GM12865 (cell line): ENCODE measurements at regions not wholly inside any gene's neighbourhood (a gene's known extent, or its start where the extent isn't known, plus 50 kb on each side); places are given as distances from the start of the nearest gene placed in this dataset.

Experiments
- DNase-seq: peaks from one replicate; pipeline ENCODE4 v3.0.0; 2010; ENCODE audit warnings: low read depth
- H3K4me3 ChIP-seq: 2 replicates; pipeline ENCODE4 v1.5.1; 2011; ENCODE audit warnings: mild to moderate bottlenecking, low read depth, low read length, control low read depth
- TF ChIP-seq, protein P1 (sequence below): IDR thresholded peaks from 2 replicates; pipeline ENCODE4 v1.5.1; 2011; ENCODE audit warnings: low read length, control low read depth, low read depth, inconsistent platforms; ENCODE audit not compliant: insufficient read depth; ENCODE audit errors: missing control alignments

DNA sequence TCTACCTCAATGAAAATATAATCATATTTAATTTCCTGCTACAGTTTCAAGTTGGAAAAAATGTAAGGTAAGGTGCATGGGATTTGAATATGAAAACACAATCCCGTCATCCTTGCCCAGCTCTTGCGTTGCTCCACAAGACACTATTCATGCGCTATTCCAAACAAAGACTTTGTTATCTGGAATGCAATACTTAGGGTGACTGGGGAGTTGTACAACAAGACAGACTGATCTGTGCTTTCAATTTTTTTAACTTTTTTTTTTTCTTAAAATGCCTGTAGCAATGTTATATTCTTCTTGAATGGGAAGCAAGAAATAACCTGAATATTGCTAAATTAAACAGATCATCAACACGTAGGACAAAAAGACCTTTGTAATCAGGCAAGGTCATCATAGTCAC is 1077.2 kb downstream of the TTLL7 start:
- no peak overlapping the region for H3K4me3 ChIP-seq

DNA sequence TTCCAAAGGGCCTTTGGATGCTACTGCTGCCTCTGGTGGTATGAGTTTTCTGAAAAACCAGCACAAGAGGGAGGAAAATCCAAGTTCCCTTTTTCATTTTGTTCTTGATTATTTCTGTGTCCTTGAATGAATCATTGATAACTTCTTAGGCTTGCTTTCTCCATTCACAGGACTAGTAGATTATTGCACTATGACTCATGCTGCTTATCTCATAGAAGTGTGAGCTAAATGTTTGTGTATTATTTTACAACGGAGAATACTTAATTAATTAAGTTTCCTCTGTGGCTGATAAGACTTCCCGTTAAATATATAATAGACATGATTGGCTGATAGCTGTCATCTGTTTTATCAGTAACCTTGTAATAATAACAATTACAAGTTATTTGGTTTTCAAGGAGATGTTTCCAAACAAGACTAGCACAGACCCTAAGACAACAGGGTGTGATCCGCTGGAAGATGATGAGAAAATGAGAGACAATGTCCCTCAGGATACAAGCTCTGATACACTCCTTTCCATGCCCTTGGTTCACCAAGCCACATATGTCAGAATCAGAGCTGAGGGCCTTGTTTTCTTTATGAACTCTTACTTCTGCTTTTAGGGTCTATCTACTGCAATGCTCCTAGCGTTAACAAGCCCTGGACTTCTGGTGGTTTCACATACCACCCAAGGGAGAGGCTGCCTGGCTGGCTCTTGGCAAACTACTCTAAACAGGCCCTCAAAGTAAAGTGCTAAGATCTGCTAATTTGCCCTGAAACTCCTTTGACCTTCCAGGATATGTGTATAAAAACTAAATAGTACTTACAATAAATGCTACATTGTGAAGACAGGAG is 1078.3 kb downstream of the TTLL7 start:
- DNase-seq = no peak
- no peak overlapping the region for H3K4me3 ChIP-seq
- TF ChIP-seq, protein P1, sequence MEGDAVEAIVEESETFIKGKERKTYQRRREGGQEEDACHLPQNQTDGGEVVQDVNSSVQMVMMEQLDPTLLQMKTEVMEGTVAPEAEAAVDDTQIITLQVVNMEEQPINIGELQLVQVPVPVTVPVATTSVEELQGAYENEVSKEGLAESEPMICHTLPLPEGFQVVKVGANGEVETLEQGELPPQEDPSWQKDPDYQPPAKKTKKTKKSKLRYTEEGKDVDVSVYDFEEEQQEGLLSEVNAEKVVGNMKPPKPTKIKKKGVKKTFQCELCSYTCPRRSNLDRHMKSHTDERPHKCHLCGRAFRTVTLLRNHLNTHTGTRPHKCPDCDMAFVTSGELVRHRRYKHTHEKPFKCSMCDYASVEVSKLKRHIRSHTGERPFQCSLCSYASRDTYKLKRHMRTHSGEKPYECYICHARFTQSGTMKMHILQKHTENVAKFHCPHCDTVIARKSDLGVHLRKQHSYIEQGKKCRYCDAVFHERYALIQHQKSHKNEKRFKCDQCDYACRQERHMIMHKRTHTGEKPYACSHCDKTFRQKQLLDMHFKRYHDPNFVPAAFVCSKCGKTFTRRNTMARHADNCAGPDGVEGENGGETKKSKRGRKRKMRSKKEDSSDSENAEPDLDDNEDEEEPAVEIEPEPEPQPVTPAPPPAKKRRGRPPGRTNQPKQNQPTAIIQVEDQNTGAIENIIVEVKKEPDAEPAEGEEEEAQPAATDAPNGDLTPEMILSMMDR = no peak

More for the DNA sequence above, 1077.2 kb downstream of the TTLL7 start:
- TF ChIP-seq, protein P1 = no peak
- no peak for DNase-seq

DNA sequence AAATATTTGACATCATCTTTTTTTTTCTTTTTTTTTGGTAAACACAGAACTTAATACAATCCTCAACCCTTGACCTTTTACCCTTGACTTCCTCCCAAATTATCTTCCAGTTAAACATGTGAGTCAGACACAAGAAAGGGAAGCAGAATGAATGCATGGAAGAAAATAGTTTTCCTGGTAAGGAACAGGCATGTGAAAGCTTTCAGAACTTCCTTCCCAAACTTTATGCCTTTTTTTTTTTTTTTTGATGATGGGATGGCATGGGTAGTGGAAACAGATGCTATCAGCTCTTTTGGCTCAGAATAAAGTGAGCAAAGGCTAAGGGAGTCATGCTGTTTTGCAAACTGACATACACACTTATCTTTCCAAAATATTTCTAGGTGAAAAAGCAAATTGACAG is 1079.1 kb downstream of the TTLL7 start:
- H3K4me3 ChIP-seq = no peak overlapping the region
- DNase-seq = no peak
- TF ChIP-seq, protein P1 = no peak

DNA sequence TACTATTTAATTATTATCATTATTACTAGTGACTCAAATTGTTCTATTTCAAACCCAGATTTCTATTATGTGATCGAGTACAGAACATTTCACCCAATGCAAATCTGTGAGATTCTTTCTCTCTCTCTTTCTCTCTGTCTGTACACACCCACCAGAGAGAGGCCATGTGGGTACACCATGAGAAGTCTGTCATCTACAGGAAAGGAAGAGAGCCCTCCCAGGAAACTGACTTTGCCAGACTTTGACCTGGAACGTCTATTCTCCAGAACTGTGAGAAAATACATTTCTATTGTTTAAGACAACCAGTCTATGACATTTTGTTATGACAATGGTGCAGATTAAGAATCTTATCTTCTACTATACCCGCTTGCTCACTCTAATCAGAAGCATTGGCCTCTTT is 1091.6 kb downstream of the TTLL7 start:
- TF ChIP-seq, protein P1 = no peak
- no peak for DNase-seq
- no peak overlapping the region for H3K4me3 ChIP-seq

DNA sequence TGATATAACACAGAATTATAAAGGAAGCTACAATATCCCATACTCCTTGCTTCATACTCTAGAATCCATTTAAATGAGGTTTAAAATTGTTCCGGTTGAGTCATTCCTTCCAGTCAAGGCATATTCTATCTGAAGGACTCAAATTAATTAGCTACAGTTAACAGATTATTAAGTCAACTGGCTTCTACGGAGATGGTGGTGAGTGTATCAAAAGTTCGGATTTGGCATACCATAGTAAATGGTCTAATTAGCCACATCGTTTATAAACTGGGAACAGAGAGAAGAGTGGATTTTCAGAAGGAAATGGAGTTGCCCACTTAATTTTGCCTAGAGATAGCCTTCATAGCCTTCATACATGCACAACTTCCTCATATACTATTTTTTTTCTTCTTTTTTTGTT is 1095.3 kb downstream of the TTLL7 start:
- H3K4me3 ChIP-seq = no peak overlapping the region
- no peak for DNase-seq
- TF ChIP-seq, protein P1 = no peak

DNA sequence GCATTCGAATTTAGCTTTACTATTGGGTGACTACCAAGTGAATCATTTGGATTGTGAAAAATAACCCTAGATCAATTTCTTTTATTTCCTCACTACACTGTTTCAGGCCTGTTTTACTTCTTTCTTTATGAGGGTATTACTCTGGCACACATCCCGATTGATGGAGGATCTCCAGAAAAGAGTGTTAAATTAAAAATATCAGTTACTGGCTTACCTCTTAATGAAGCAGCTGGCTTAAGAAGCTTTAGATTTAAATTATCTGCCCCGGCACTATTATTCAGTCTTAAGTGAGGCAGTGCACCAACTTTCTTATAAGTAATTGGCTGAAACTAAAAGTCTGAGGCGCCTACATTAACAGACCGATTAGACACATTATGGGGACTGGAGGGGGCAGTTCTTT is 1097.4 kb downstream of the TTLL7 start:
- TF ChIP-seq, protein P1 = no peak
- DNase-seq = no peak
- H3K4me3 ChIP-seq = no peak overlapping the region

DNA sequence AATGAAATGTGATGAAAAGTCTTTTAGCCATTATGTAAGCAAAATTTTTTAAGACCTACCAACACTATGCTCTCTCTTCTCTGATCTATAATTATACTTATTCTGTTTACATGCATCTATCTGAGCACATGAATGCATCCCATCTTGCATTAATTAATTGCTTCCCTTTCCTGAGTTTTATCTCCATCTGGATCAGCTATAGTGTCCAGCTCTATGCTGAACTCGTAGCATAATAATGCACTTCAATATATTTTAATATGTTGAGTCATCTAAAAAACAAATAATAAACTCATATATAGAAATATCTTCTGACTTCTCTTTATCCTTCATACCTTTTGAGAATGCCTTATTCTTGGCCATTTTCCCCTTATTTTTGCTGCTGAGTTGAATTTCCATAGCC is 1097.8 kb downstream of the TTLL7 start:
- no peak overlapping the region for H3K4me3 ChIP-seq
- TF ChIP-seq, protein P1 = no peak
- no peak for DNase-seq
